ENCODE measurements at regions not wholly inside any gene's neighbourhood (a gene's known extent, or its start where the extent isn't known, plus 50 kb on each side); places are given as distances from the start of the nearest gene placed in this dataset.

DNA sequence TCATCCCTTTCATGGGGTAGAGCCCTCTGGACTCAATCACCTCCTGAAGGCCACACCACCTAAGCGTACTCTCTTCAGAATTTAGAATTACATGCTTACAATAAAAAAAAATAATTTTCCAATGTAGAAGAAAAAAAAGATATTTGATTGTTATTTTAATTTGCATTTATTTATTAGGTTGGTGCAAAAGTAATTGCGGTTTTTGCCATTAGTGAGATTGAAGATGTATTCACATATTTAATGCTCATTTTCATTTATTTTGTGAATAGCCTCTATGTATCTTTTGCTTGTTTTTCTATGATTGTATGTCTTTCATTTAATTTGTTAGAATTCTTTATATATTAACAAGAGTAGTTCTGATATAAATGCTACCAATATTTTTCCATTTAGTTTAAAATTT lies 220.5 kb downstream of the RND3 start:
- TF ChIP-seq, protein P1, sequence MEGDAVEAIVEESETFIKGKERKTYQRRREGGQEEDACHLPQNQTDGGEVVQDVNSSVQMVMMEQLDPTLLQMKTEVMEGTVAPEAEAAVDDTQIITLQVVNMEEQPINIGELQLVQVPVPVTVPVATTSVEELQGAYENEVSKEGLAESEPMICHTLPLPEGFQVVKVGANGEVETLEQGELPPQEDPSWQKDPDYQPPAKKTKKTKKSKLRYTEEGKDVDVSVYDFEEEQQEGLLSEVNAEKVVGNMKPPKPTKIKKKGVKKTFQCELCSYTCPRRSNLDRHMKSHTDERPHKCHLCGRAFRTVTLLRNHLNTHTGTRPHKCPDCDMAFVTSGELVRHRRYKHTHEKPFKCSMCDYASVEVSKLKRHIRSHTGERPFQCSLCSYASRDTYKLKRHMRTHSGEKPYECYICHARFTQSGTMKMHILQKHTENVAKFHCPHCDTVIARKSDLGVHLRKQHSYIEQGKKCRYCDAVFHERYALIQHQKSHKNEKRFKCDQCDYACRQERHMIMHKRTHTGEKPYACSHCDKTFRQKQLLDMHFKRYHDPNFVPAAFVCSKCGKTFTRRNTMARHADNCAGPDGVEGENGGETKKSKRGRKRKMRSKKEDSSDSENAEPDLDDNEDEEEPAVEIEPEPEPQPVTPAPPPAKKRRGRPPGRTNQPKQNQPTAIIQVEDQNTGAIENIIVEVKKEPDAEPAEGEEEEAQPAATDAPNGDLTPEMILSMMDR (IDR thresholded peaks at IDR 0.05): no peak
- no peak for ATAC-seq

DNA sequence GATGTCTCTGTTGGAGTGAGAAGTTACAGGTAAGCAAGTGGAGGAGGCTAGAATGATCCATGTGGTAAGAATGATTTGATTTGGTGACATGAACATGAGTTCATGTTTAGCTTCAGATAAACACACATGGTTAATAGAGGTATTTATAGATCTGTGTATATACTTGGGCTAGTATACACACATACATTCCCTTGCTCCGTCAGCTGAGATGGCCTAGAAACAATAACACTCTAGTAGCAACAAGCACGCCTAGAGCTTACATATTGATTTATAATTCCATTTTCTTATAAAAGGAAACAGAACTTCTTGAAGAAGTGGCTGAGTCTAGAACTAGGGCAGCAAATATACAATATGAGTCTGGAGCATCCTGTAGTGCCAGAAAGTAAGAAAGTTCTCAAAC lies 223.0 kb downstream of the RND3 start:
- intact Hi-C loops (cut with DNase I): no loop called here
- DNase-seq (no peak), ATAC-seq (no peak), FAIRE-seq (no peak)
- Histone ChIP-seq H3K4me3 (no peak overlapping the region), H3K36me3 (no peaks in the 10 kb centered on the region), H3K9me3 (no peaks in the 10 kb centered on the region), H3K4me1 (no peaks in the 10 kb centered on the region), H3K27me3 (no peaks in the 10 kb centered on the region), H3K27ac (no peak overlapping the region)
- WGBS, 2 donors: 90 to 91% methylated on average over 2 of the region's 2 CpGs
- TF ChIP-seq, protein P1 (IDR thresholded peaks at IDR 0.05): no peak

More for the DNA sequence above, 220.5 kb downstream of the RND3 start:
- Histone ChIP-seq H3K27ac (no peak overlapping the region), H3K36me3 (no peaks in the 10 kb centered on the region), H3K27me3 (no peaks in the 10 kb centered on the region), H3K4me3 (no peak overlapping the region), H3K4me1 (no peaks in the 10 kb centered on the region), H3K9me3 (no peaks in the 10 kb centered on the region)
- FAIRE-seq (no peak), DNase-seq (no peak)
- intact Hi-C loops (cut with DNase I): no loop called here
- 94% methylated on average over 2 of the region's 2 CpGs for WGBS, 2 donors

DNA sequence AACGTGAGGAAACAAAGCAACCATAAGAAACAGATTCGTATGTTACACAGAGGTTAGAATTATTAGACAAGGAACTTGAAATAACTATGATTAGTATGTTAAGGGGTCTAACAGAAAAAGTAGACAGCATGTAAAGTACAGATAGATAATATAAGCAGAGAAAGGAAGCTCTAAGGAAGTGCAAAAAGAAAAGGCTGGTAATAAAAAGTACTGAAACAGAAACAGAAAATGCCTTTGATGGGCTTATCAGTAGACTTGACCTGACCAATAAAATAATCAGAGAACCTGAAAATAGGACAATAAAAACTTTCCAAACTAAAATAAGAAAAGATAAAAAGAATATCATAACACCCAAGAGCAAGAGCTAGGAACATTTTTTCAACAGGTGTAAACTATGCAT lies 225.8 kb downstream of the RND3 start:
- Histone ChIP-seq H3K27ac (no peak overlapping the region), H3K9me3 (no peaks in the 10 kb centered on the region), H3K36me3 (no peaks in the 10 kb centered on the region), H3K4me1 (no peaks in the 10 kb centered on the region), H3K4me3 (no peak overlapping the region), H3K27me3 (no peaks in the 10 kb centered on the region)
- no peak for ATAC-seq
- WGBS, 2 donors: 67 to 85% methylated on average over 2 of the region's 2 CpGs
- intact Hi-C loops (cut with DNase I): no loop called here
- TF ChIP-seq, protein P1 (IDR thresholded peaks at IDR 0.05): no peak
- no peak for DNase-seq
- no peak for FAIRE-seq

DNA sequence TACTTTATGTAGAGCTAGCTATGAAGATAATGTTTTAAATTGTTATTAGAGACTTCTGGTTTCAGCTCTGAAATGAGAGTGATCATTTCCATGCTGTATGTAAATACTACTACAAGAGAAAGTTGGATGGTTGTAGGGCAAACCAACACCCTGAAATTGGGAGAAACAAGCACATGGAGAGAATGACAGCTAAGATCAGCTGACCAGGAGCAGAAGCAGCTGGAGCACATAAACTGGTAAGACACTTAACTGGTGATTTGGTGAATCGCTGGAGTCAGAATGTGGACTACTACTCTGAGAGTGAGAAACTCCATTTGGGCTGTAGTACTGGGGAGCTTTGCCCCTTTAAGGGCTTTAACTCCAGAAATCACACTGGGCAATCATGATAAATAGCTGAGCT lies 226.8 kb downstream of the RND3 start:
- no peak overlapping the region for H3K27ac ChIP-seq
- H3K36me3 ChIP-seq: no peaks in the 10 kb centered on the region
- FAIRE-seq (no peak), DNase-seq (no peak), ATAC-seq (no peak)
- H3K9me3 ChIP-seq: no peaks in the 10 kb centered on the region
- no peaks in the 10 kb centered on the region for H3K27me3 ChIP-seq
- intact Hi-C loops (cut with DNase I): no loop called here
- TF ChIP-seq, protein P1 (IDR thresholded peaks at IDR 0.05): no peak
- H3K4me3 ChIP-seq: no peak overlapping the region
- no peaks in the 10 kb centered on the region for H3K4me1 ChIP-seq
- WGBS, 2 donors: 84 to 92% methylated on average over 1 of the region's 1 CpG

DNA sequence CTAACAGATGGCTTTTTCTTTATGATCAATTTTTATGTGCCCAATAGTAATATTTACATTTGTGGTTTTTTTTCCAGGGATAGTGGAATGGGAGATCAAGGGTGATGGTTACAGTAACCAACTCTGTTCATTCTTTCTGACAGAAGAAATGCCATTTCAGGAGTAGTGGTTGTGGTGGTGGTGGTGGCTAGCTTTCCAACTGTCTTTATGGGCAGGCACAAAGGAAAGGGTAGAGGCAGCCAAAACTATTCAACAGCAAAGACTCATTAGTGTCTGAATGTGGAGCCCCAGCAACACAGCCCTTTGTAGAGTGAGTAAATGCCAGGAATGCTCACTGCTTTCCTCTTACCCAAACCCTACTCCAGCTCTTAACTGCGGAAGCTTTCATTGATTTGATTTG lies 227.7 kb downstream of the RND3 start:
- H3K27me3 ChIP-seq: no peaks in the 10 kb centered on the region
- H3K36me3 ChIP-seq: no peaks in the 10 kb centered on the region
- intact Hi-C loops (cut with DNase I): no loop called here
- no peak overlapping the region for H3K4me3 ChIP-seq
- FAIRE-seq (no peak), ATAC-seq (no peak), DNase-seq (no peak)
- no peaks in the 10 kb centered on the region for H3K9me3 ChIP-seq
- 94 to 100% methylated on average over 1 of the region's 1 CpG for WGBS, 2 donors
- H3K27ac ChIP-seq: no peak overlapping the region
- H3K4me1 ChIP-seq: no peaks in the 10 kb centered on the region
- TF ChIP-seq, protein P1 (IDR thresholded peaks at IDR 0.05): no peak
